Fibroblast of the aortic adventitia (primary cell): ENCODE measurements at regions not wholly inside any gene's neighbourhood (a gene's known extent, or its start where the extent isn't known, plus 50 kb on each side); places are given as distances from the start of the nearest gene placed in this dataset.

Experiments used
- DNase-seq: peaks from one replicate; pipeline ENCODE4 v3.0.0-alpha.2; 2010; ENCODE audit warnings: low read depth
- H3K4me3 ChIP-seq: 2 replicates; pipeline ENCODE4 v1.5.1; 2011; ENCODE audit warnings: low read depth, mild to moderate bottlenecking, control low read depth, low read length, moderate library complexity
- TF ChIP-seq, protein P1 (sequence below): IDR thresholded peaks from 2 replicates; pipeline ENCODE4 v1.5.1; 2011; ENCODE audit warnings: mild to moderate bottlenecking, low read length, control low read depth, inconsistent platforms; ENCODE audit not compliant: insufficient read depth

DNA sequence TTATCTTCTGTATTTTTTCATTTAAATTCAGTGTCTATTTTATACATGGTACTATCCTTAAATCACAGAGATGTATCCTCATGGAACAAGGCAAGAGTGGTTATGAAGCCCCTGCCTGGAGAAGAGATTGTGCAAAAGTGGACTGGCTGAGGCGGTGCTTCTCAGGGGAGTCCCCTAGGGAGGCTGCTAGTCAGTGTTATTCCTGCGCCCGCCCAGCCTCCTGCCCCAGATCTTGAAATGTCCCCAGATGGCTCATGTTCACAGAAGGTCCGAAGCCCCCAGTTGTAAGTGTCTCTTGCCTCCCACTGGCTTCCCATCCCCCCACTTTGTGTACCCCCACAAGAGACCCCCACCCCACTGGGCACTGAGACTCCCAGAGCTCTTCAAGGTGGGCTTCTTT, 366.9 kb downstream of the TNS3 start:
- no peak overlapping the region for H3K4me3 ChIP-seq
- DNase-seq = no peak
- TF ChIP-seq, protein P1, sequence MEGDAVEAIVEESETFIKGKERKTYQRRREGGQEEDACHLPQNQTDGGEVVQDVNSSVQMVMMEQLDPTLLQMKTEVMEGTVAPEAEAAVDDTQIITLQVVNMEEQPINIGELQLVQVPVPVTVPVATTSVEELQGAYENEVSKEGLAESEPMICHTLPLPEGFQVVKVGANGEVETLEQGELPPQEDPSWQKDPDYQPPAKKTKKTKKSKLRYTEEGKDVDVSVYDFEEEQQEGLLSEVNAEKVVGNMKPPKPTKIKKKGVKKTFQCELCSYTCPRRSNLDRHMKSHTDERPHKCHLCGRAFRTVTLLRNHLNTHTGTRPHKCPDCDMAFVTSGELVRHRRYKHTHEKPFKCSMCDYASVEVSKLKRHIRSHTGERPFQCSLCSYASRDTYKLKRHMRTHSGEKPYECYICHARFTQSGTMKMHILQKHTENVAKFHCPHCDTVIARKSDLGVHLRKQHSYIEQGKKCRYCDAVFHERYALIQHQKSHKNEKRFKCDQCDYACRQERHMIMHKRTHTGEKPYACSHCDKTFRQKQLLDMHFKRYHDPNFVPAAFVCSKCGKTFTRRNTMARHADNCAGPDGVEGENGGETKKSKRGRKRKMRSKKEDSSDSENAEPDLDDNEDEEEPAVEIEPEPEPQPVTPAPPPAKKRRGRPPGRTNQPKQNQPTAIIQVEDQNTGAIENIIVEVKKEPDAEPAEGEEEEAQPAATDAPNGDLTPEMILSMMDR = no peak

- DNase-seq = no peak
- TF ChIP-seq, protein P1 = no peak
- H3K4me3 ChIP-seq = no peak overlapping the region
Measured at GRCh38 chr7:47213276-47213675, 368.6 kb downstream of the TNS3 start.

- no peak for DNase-seq
- H3K4me3 ChIP-seq = no peak overlapping the region
- TF ChIP-seq, protein P1 = no peak
Measured at GRCh38 chr7:47211519-47211973, 370.4 kb downstream of the TNS3 start.

- TF ChIP-seq, protein P1 = no peak
- H3K4me3 ChIP-seq = no peak overlapping the region
- no peak for DNase-seq
Measured at GRCh38 chr7:47210281-47210854, 371.5 kb downstream of the TNS3 start.

- TF ChIP-seq, protein P1 = no peak
- H3K4me3 ChIP-seq = no peak overlapping the region
- DNase-seq = no peak
Measured at GRCh38 chr7:47207956-47208355, 374.0 kb downstream of the TNS3 start.

DNA sequence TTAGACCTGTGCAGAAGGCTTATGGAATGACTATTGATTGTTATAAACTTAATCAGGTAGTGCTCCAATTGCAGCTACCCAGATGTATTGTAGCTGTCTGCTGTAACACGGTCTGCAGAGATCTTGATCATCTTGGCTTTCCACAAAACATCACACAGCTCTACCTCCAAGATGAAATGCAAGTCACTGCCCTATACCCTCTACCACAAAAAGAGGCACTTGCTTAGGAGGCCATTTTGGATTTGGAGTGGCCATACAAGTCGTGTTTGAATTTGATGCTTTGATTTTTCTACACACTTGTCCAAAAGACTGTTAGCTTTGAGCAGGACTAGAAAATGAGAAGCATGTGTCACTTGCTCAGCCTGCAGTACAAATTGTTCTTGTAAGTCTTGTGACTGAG, 377.2 kb downstream of the TNS3 start:
- TF ChIP-seq, protein P1 = no peak
- DNase-seq = no peak
- no peak overlapping the region for H3K4me3 ChIP-seq

GRCh38 chr7:47202146-47202783, 379.6 kb downstream of the TNS3 start:
- no peak overlapping the region for H3K4me3 ChIP-seq
- TF ChIP-seq, protein P1 = no peak
- DNase-seq = no peak
